ENCODE measurements at regions not wholly inside any gene's neighbourhood (a gene's known extent, or its start where the extent isn't known, plus 50 kb on each side); places are given as distances from the start of the nearest gene placed in this dataset.

GRCh38 chr15:91649831-91650321 lies 203.6 kb upstream of the SLCO3A1 start:
- TF ChIP-seq POLR2A (IDR thresholded peaks at IDR 0.05; ENCODE audit: low read length) (no peak), GATA1 (IDR thresholded peaks at IDR 0.05; ENCODE audit: low read depth, low read length) (no peak)
